Stimulated activated CD4-positive, alpha-beta T cell treated with anti-CD3 and anti-CD28 coated beads, Interleukin-15, amount 100 ng/mL, for 48 hours (primary cell): ENCODE measurements at regions not wholly inside any gene's neighbourhood (a gene's known extent, or its start where the extent isn't known, plus 50 kb on each side); places are given as distances from the start of the nearest gene placed in this dataset.

Experiments used
- DNase-seq, 2 donors: peaks; one replicate each; pipeline ENCODE4 v3.0.0-alpha.2; 2020; ENCODE audit warnings: low read depth in 2 of 2

- no peak for DNase-seq
These were observed 249.1 kb upstream of the NR5A2 start for GRCh38 chr1:199778324-199778955.

GRCh38 chr1:199780091-199780490 lies 247.4 kb upstream of the NR5A2 start:
- no peak for DNase-seq

DNA sequence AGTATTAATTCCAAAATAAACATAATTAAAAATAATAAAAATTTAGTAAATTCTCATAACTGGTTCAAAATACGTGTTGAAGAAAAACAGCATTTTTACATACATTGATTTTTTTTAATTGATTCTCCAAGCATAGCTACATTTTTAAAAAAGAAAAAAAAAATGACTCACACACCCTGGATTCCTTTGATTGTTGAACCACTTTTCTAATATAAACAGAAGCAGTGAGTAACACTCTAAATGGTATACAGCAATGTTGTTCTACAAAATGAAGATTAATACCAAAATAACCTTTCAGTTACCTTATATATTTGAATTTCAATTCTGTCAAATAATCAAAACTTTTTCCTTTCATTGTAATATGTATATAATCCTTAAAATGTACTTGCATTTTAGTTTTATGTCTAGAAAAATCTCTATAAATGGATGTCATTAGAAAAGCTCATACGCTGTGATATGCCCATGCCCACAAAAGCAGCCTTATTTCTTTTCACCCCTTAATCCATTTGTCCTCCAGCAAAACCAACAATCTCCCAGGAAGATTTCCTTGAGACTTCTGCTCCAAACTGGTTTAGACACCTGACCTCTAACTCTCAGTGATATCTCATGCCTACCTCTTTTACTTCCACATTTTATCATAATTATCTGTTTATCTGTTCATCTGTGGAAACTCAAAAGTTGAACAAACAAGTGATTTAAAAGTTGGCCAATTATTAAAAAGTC lies 246.4 kb upstream of the NR5A2 start:
- no peak for DNase-seq

DNA sequence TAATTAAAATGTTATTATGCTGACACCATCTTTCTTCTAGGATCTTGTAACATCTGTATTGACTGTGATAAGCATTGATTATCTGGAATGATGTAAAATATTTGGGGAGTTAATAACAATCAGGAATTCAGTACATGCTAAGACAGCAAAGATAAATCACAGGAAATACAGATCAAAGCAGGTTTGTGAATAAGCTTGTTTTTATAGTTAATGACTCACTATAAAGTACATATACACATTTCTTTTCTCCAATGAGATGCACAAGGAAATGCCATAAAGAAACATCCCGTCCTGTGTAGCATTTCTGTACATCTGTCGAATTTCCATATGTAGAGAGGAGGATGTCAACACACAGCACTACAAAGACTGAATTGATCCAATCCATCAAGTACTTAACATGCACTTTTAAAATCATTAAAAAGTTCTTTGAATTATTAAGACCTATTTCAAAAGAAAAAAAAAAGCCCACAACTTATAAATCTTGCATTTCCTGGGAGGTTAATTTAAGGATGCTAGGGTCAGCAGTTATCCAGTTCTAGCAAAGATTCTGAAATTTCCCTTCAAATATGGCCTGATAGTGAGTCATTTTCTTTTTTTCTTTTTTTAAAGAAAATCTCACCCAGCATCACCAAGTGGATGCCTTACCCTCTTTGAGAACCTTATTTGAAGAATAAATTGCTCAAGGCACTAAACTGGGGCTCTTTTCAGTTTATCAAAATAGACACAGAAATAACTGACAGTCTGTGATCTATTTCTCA lies 243.2 kb upstream of the NR5A2 start:
- DNase-seq: no peak

- DNase-seq: no peak
These were observed 240.8 kb upstream of the NR5A2 start for GRCh38 chr1:199786695-199787094.

- DNase-seq: no peak
These were observed 238.4 kb upstream of the NR5A2 start for GRCh38 chr1:199789141-199789540.

DNA sequence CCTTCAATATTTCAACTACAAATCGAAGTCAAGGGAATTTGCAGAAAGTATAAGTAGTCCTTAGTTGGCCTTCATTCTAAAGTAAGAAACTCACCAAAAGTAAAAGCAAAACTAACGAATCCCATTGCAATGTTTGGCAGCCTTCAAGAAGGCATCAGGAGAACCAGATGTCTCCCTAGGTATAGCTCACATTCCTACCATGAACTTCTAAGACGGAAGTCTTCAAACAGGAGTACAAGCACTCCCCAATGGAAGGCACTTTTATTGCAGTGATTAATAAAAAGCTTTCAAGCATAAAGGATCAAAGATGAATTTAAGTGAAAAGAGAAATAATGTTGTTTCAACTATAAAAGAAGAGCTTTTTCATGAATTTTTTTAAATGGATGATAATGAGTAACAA lies 236.0 kb upstream of the NR5A2 start:
- DNase-seq: no peak

GRCh38 chr1:199792874-199793273 lies 234.6 kb upstream of the NR5A2 start:
- DNase-seq: no peak

GRCh38 chr1:199794105-199794863 lies 233.2 kb upstream of the NR5A2 start:
- no peak for DNase-seq

GRCh38 chr1:199799116-199799515 lies 228.4 kb upstream of the NR5A2 start:
- DNase-seq: no peak

DNA sequence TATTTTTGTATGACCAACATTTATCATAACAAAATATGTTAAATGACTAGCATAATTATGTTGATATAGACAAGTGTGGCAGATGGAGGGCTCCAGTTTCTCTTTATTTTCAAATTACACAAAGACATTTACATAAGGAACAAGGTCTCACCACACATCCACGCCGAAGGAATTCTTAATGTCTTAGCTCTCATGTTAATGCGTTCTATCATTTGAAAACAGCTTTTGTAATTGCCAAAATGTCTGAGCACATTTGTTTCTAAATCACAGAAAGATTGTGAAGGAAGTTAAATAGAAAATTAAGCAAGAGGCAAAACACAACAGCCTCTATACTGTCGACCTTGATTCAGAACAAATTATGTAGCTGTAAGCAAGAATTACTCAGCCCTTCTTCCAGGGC lies 223.0 kb upstream of the NR5A2 start:
- DNase-seq: no peak

- no peak for DNase-seq
These were observed 219.2 kb upstream of the NR5A2 start for GRCh38 chr1:199808110-199808870.

DNA sequence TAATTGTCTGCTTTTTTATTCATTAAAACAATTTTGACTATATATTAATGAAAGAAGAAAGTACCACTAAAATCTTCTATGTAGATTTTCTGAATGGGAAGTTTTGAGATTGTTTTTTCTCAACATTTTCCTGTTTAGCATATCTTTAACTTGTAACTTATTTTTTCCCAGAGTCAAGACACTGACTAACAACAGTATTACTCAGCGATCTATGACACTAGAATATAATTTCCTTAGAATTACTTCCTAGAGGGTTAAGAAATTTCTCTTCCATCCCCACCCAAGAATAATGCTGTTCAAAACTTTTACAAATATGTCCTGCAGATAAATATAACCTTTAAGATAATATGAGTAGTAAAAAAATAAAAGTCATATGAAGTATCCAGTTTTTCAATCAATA lies 218.2 kb upstream of the NR5A2 start:
- DNase-seq: no peak

- DNase-seq: no peak
These were observed 216.3 kb upstream of the NR5A2 start for GRCh38 chr1:199811163-199811562.

DNA sequence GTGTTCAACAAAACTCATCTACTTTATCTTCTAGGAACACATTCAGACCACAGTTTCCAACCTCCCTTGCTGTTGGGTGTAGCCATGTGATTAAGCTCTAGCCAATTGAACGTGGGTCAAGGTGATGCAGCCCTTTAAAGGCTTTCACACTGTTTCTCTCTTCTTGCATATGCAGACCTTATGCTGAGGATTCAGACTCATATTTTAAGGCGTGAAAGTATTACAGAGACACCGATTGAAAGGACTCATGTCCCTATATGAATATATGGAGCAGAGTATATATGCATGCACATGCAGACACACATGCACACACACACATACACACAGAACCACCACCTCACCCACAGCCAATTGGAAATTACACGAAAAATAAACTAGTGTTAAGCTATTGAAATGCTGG lies 214.3 kb upstream of the NR5A2 start:
- no peak for DNase-seq

- DNase-seq: no peak
These were observed 211.6 kb upstream of the NR5A2 start for GRCh38 chr1:199815947-199816346.

DNA sequence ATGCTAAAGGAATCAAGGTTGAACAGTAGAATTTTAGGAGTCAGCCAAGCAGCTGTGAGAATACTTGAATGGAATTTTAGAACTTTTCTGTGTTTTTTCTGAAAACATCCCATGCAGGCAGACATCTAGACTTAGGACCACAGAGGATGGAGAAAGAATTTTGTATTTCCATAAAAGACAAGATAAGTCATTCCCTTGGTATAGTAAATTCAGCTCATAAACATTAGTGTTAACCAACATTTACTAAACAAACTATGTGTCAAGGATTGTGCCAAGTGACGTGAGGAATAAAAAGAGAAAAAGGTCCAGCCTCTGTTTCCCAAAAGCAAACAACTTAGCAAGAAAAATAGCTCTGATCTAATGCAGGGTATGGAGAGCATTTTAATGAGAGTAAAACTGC lies 210.2 kb upstream of the NR5A2 start:
- DNase-seq: no peak

GRCh38 chr1:199821029-199821779 lies 206.3 kb upstream of the NR5A2 start:
- no peak for DNase-seq

GRCh38 chr1:199832451-199832850 lies 195.1 kb upstream of the NR5A2 start:
- no peak for DNase-seq

DNA sequence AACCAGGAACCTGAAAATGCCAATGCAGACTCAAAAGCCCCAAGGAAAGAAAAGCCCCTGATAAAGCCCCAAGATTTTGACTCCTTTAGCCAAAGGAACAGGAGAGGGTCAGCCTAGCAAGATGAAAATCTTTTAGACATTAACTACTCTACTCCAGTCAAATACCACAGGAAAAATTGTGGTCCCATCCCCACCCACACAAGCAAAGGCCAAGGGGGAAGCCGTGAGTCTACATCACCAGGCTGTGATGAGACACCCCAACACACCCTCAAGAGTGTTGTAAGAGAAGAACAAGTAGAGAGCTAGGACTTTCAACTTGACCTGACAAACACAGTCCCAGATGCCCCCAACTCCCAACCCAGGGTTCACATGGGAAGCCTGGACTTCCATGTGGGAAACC lies 192.8 kb upstream of the NR5A2 start:
- no peak for DNase-seq

DNA sequence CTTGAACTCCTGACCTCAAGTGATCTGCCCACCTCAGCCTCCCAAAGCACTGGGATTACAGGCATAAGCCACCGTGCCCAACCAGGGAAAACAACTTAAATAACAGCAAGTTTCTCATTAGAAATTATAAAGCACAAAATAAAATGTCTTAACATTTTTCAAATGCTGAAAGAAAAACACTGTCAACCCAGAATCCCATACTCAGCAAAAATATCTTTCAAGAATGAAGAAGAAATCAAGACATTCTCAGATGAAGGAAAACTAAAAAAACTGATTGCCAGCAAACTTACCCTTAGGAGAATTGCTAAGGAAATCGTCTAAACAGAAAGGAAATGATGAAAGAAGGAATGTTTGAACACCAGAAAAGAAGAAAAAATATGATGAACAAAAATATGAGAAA lies 191.1 kb upstream of the NR5A2 start:
- no peak for DNase-seq
